GM23338 (cell line): ENCODE measurements at regions not wholly inside any gene's neighbourhood (a gene's known extent, or its start where the extent isn't known, plus 50 kb on each side); places are given as distances from the start of the nearest gene placed in this dataset.

ENCODE experiments used
- ATAC-seq: fragments of 200-7000 bp; cut with Tn5 transposase; 3 replicates; pipeline ENCODE4 v1.9.1; 2020
- DNase-seq: peaks from one replicate; pipeline ENCODE4 v3.0.0-alpha.2; 2015; ENCODE audit warnings: low spot score
- H2AFZ ChIP-seq: fragments of 200-600 bp; sonication (generic); 2 replicates; pipeline ENCODE4 v1.8.0; 2016; ENCODE audit warnings: antibody characterized with exemption, mild to moderate bottlenecking, moderate library complexity
- H3F3A ChIP-seq: fragments of 200-600 bp; sonication (generic); replicated peaks from 2 replicates; pipeline ENCODE4 v1.8.0; 2017; ENCODE audit warnings: antibody characterized with exemption, mixed run types, low read depth
- H3K27ac ChIP-seq: fragments of 200-600 bp; sonication (generic); 2 replicates; pipeline ENCODE4 v1.6.1; 2016; ENCODE audit warnings: low read depth
- H3K27me3 ChIP-seq: fragments of 200-600 bp; sonication (generic); 2 replicates; pipeline ENCODE4 v1.8.0; 2016; ENCODE audit warnings: mild to moderate bottlenecking, mixed run types, moderate library complexity; ENCODE audit not compliant: insufficient read depth
- H3K36me3 ChIP-seq: fragments of 200-600 bp; sonication (generic); 2 replicates; pipeline ENCODE4 v1.8.0; 2016; ENCODE audit warnings: mild to moderate bottlenecking; ENCODE audit not compliant: insufficient read depth
- H3K4me1 ChIP-seq: fragments of 200-600 bp; sonication (generic); 2 replicates; pipeline ENCODE4 v1.8.0; 2016; ENCODE audit warnings: mild to moderate bottlenecking, moderate library complexity; ENCODE audit not compliant: insufficient read depth
- H3K4me2 ChIP-seq: fragments of 200-600 bp; sonication (generic); 2 replicates; pipeline ENCODE4 v1.7.1; 2017; ENCODE audit warnings: mixed run types
- H3K4me3 ChIP-seq: fragments of 200-600 bp; sonication (generic); 2 replicates; pipeline ENCODE4 v1.6.1; 2016; ENCODE audit warnings: mixed run types
- H3K79me2 ChIP-seq: fragments of 200-600 bp; sonication (generic); replicated peaks from 2 replicates; pipeline ENCODE4 v1.8.0; 2017; ENCODE audit warnings: mild to moderate bottlenecking; ENCODE audit not compliant: insufficient read depth
- H3K9me2 ChIP-seq: fragments of 200-600 bp; sonication (generic); 2 replicates; pipeline ENCODE4 v1.8.0; 2017; ENCODE audit not compliant: insufficient read depth
- H4K20me1 ChIP-seq: fragments of 200-600 bp; sonication (generic); replicated peaks from 2 replicates; pipeline ENCODE4 v1.8.0; 2017; ENCODE audit warnings: mild to moderate bottlenecking; ENCODE audit not compliant: insufficient read depth
- H3K27ac Mint-ChIP-seq: 2 replicates; pipeline ENCODE4 v1.8.0; 2020; ENCODE audit warnings: inconsistent platforms, mild to moderate bottlenecking, moderate library complexity, mixed read lengths
- H3K27me3 Mint-ChIP-seq: 3 replicates; pipeline ENCODE4 v1.8.0; 2022; ENCODE audit warnings: low read depth, mild to moderate bottlenecking, moderate library complexity, mixed read lengths, inconsistent platforms; ENCODE audit not compliant: insufficient read depth, poor library complexity
- H3K36me3 Mint-ChIP-seq: 3 replicates; pipeline ENCODE4 v1.8.0; 2021; ENCODE audit warnings: low read depth, mild to moderate bottlenecking, inconsistent platforms, moderate library complexity, mixed read lengths
- H3K4me1 Mint-ChIP-seq: 3 replicates; pipeline ENCODE4 v1.8.0; 2020; ENCODE audit warnings: mild to moderate bottlenecking, inconsistent platforms, mixed read lengths
- H3K4me3 Mint-ChIP-seq: 3 replicates; pipeline ENCODE4 v1.8.0; 2021; ENCODE audit warnings: moderate library complexity, mild to moderate bottlenecking, inconsistent platforms, mixed read lengths
- H3K9me3 Mint-ChIP-seq: 3 replicates; pipeline ENCODE4 v1.8.0; 2020; ENCODE audit warnings: moderate library complexity, mild to moderate bottlenecking, inconsistent platforms, mixed read lengths
- CREB1 ChIP-seq: fragments of 250-450 bp; sonication (Bioruptor Pico); IDR thresholded peaks from 2 replicates; pipeline ENCODE4 v1.5.0; 2020; ENCODE audit warnings: low read depth, mild to moderate bottlenecking, moderate library complexity
- EZH2 ChIP-seq: fragments of 200-600 bp; sonication (generic); IDR thresholded peaks from one replicate; pipeline ENCODE4 v1.8.0; 2017; ENCODE audit warnings: antibody characterized with exemption, mild to moderate bottlenecking, low read depth; ENCODE audit not compliant: unreplicated experiment
- EZH2phosphoT487 ChIP-seq: fragments of 200-600 bp; sonication (generic); IDR thresholded peaks from one replicate; pipeline ENCODE4 v1.8.1; 2018; ENCODE audit warnings: antibody characterized with exemption; ENCODE audit not compliant: unreplicated experiment
- POLR2AphosphoS5 ChIP-seq: IDR thresholded peaks from 2 replicates; pipeline ENCODE4 v1.6.1; 2016; ENCODE audit warnings: antibody characterized with exemption, low read depth
- REST ChIP-seq: IDR thresholded peaks from one replicate; pipeline ENCODE4 v1.6.1; 2018; ENCODE audit warnings: antibody characterized with exemption; ENCODE audit not compliant: unreplicated experiment
- STAT1 ChIP-seq: IDR thresholded peaks from one replicate; pipeline ENCODE4 v1.6.1; 2016; ENCODE audit warnings: antibody characterized with exemption; ENCODE audit not compliant: unreplicated experiment
- ZNF114 ChIP-seq: fragments of 250-450 bp; sonication (Bioruptor Pico); IDR thresholded peaks from 2 replicates; pipeline ENCODE4 v1.5.0; 2020; ENCODE audit warnings: mild to moderate bottlenecking, moderate library complexity
- ZNF331 ChIP-seq: fragments of 250-450 bp; sonication (Bioruptor Pico); IDR thresholded peaks from 2 replicates; pipeline ENCODE4 v1.5.0; 2020; ENCODE audit warnings: low read depth, mild to moderate bottlenecking, moderate library complexity
- TF ChIP-seq, protein P1 (sequence below): fragments of 250-450 bp; sonication (Bioruptor Pico); IDR thresholded peaks from 2 replicates; pipeline ENCODE4 v1.5.0; 2020; ENCODE audit warnings: mild to moderate bottlenecking, moderate library complexity
- TF ChIP-seq, protein P2 (sequence below): IDR thresholded peaks from 2 replicates; pipeline ENCODE4 v1.6.1; 2016; ENCODE audit warnings: antibody characterized with exemption

DNA sequence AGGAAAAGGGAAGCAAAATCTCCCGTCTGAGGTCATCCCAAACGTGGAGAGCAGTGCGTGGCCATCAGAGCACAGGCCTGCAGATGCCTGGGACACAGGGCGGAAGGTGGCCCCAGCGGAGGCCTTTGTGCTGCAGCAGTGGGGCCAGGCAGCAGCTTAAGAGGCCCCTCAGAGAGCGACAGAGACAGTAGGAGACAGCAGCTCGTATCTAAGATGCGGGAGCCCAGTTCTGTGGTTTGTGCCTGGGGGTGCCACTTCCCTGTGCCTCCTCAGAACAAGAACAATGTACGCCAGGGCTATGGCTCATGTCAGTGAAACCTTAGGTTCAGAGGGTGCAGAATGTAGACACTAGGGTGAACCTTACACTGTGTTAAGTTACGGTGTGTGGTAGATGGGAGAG lies 316.6 kb upstream of the AKR1E2 start (continued):
- TF ChIP-seq, protein P1, sequence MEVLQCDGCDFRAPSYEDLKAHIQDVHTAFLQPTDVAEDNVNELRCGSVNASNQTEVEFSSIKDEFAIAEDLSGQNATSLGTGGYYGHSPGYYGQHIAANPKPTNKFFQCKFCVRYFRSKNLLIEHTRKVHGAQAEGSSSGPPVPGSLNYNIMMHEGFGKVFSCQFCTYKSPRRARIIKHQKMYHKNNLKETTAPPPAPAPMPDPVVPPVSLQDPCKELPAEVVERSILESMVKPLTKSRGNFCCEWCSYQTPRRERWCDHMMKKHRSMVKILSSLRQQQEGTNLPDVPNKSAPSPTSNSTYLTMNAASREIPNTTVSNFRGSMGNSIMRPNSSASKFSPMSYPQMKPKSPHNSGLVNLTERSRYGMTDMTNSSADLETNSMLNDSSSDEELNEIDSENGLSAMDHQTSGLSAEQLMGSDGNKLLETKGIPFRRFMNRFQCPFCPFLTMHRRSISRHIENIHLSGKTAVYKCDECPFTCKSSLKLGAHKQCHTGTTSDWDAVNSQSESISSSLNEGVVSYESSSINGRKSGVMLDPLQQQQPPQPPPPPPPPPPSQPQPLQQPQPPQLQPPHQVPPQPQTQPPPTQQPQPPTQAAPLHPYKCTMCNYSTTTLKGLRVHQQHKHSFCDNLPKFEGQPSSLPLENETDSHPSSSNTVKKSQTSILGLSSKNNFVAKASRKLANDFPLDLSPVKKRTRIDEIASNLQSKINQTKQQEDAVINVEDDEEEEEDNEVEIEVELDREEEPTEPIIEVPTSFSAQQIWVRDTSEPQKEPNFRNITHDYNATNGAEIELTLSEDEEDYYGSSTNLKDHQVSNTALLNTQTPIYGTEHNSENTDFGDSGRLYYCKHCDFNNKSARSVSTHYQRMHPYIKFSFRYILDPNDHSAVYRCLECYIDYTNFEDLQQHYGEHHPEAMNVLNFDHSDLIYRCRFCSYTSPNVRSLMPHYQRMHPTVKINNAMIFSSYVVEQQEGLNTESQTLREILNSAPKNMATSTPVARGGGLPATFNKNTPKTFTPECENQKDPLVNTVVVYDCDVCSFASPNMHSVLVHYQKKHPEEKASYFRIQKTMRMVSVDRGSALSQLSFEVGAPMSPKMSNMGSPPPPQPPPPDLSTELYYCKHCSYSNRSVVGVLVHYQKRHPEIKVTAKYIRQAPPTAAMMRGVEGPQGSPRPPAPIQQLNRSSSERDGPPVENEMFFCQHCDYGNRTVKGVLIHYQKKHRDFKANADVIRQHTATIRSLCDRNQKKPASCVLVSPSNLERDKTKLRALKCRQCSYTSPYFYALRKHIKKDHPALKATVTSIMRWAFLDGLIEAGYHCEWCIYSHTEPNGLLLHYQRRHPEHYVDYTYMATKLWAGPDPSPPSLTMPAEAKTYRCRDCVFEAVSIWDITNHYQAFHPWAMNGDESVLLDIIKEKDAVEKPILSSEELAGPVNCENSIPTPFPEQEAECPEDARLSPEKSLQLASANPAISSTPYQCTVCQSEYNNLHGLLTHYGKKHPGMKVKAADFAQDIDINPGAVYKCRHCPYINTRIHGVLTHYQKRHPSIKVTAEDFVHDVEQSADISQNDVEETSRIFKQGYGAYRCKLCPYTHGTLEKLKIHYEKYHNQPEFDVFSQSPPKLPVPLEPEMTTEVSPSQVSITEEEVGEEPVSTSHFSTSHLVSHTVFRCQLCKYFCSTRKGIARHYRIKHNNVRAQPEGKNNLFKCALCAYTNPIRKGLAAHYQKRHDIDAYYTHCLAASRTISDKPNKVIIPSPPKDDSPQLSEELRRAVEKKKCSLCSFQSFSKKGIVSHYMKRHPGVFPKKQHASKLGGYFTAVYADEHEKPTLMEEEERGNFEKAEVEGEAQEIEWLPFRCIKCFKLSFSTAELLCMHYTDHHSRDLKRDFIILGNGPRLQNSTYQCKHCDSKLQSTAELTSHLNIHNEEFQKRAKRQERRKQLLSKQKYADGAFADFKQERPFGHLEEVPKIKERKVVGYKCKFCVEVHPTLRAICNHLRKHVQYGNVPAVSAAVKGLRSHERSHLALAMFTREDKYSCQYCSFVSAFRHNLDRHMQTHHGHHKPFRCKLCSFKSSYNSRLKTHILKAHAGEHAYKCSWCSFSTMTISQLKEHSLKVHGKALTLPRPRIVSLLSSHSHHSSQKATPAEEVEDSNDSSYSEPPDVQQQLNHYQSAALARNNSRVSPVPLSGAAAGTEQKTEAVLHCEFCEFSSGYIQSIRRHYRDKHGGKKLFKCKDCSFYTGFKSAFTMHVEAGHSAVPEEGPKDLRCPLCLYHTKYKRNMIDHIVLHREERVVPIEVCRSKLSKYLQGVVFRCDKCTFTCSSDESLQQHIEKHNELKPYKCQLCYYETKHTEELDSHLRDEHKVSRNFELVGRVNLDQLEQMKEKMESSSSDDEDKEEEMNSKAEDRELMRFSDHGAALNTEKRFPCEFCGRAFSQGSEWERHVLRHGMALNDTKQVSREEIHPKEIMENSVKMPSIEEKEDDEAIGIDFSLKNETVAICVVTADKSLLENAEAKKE = no peak
- TF ChIP-seq STAT1 (no peak), EZH2phosphoT487 (no peak), ZNF331 (CRISPR knock-in tag) (no peak), CREB1 (CRISPR knock-in tag) (no peak)
- TF ChIP-seq, protein P2, sequence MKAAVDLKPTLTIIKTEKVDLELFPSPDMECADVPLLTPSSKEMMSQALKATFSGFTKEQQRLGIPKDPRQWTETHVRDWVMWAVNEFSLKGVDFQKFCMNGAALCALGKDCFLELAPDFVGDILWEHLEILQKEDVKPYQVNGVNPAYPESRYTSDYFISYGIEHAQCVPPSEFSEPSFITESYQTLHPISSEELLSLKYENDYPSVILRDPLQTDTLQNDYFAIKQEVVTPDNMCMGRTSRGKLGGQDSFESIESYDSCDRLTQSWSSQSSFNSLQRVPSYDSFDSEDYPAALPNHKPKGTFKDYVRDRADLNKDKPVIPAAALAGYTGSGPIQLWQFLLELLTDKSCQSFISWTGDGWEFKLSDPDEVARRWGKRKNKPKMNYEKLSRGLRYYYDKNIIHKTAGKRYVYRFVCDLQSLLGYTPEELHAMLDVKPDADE = no peak

DNA sequence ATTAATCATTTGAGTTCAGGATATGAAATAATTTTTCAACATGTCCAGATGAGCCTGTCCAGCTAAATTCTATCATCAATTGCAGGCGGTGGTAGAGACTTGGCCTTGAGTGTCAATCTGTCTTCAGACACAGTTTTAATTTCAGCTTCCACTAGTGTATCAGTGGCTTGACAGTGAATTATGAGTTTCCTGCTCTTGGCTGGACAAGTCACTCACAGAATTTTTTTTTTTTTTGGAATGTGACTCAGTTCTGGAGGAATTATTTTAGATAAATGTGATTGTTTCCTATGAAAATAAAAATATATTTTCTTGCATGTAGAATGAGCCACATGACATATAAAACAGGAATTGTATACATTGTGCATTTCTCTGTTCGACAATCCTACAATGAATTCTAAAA lies 319.9 kb upstream of the AKR1E2 start:
- H3F3A ChIP-seq = no peaks in the 10 kb centered on the region
- no peak overlapping the region for H3K4me3 ChIP-seq
- TF ChIP-seq ZNF114 (no peak), STAT1 (no peak), POLR2AphosphoS5 (no peak), EZH2 (no peak), REST (no peak)
- H3K27me3 ChIP-seq = no peaks in the 10 kb centered on the region
- no peak overlapping the region for H2AFZ ChIP-seq
- no peak for DNase-seq
- Mint-ChIP-seq H3K9me3 (no peaks in the 10 kb centered on the region), H3K27me3 (peaks cover 1% of the 10 kb centered on the region), H3K4me3 (no peak overlapping the region), H3K36me3 (no peaks in the 10 kb centered on the region), H3K27ac (no peak overlapping the region), H3K4me1 (peaks cover 9% of the 10 kb centered on the region; the same call in 2 of the 3 replicates)
- no peaks in the 10 kb centered on the region for H3K9me2 ChIP-seq
- no peaks in the 10 kb centered on the region for H4K20me1 ChIP-seq
- ATAC-seq = no peak
- no peak overlapping the region for H3K4me2 ChIP-seq
- no peaks in the 10 kb centered on the region for H3K79me2 ChIP-seq
- peaks cover 4% of the 10 kb centered on the region; the same call in 1 of the 2 replicates for H3K4me1 ChIP-seq
- H3K36me3 ChIP-seq = no peaks in the 10 kb centered on the region
- H3K27ac ChIP-seq = no peak overlapping the region
